A549 (cell line): ENCODE measurements at regions not wholly inside any gene's neighbourhood (a gene's known extent, or its start where the extent isn't known, plus 50 kb on each side); places are given as distances from the start of the nearest gene placed in this dataset.
A peak's percentile ranks its signal among the peaks of the same experiment; 100 is the strongest.

Experiments
- ATAC-seq, 2 experiments: fragments of 200-7000 bp in 1 of 2; fragments of >200 bp in 1 of 2; cut with Nextera tagmentation in 1 of 2; cut with Tn5 transposase in 1 of 2; 3 replicates each; pipeline versions ENCODE4 v1.8.0 to v1.9.1; 2018 to 2020; ENCODE audit warnings: mild to moderate bottlenecking in 1 of 2, moderate library complexity in 1 of 2
- CTCF ChIA-PET: fragments of 300-600 bp; sonication (Branson Sonifier 250); formaldehyde crosslinking; extraction: SDS; loops from one replicate; lab custom pipeline; 2021; ENCODE audit warnings: antibody characterized with exemption, inconsistent platforms; lab: Yijun Ruan, JAX
- POLR2A ChIA-PET: fragments of 350-600 bp; formaldehyde crosslinking; extraction: SDS; loops from one replicate; lab custom pipeline; 2021; ENCODE audit warnings: antibody characterized with exemption, inconsistent platforms; lab: Yijun Ruan, JAX
- DNase-seq, 2 experiments: peaks; one replicate each; pipeline versions ENCODE4 v3.0.0 to v3.0.0-alpha.2; 2011 to 2016; ENCODE audit warnings: low read depth in 1 of 2, low spot score in 1 of 2
- FAIRE-seq: peaks from 2 replicates; lab custom pipeline; 2011; peaks lifted over from hg19 to GRCh38; lab: Jason Lieb, UNC
- H3K27ac ChIP-seq, 2 experiments: fragments of >200 bp; sonication (Bioruptor Twin); formaldehyde crosslinking; 3 replicates each; pipeline ENCODE4 v1.5.1; 2016 to 2017
- H3K4me1 ChIP-seq: fragments of >200 bp; sonication (Bioruptor Twin); formaldehyde crosslinking; 3 replicates; pipeline ENCODE4 v1.6.1; 2016
- H3K4me2 ChIP-seq: fragments of >200 bp; sonication (Bioruptor Twin); formaldehyde crosslinking; 3 replicates; pipeline ENCODE4 v1.6.1; 2016
- H3K4me3 ChIP-seq: fragments of >200 bp; sonication (Bioruptor Twin); formaldehyde crosslinking; 3 replicates; pipeline ENCODE4 v1.5.1; 2016
- H3K9me3 ChIP-seq: fragments of >200 bp; sonication (Bioruptor Twin); formaldehyde crosslinking; 3 replicates; pipeline ENCODE4 v1.6.1; 2016
- CBX2 ChIP-seq: fragments of 200-600 bp; sonication (generic); IDR thresholded peaks from 2 replicates; pipeline ENCODE4 v1.6.1; 2016; ENCODE audit warnings: low read depth, mild to moderate bottlenecking, borderline replicate concordance
- CHD2 ChIP-seq: fragments of 150-350 bp; IDR thresholded peaks from 2 replicates; pipeline ENCODE4 v1.6.1; 2014; ENCODE audit warnings: low read length; ENCODE audit not compliant: partially characterized antibody
- EHF ChIP-seq: fragments of 250-450 bp; sonication (Bioruptor Pico); IDR thresholded peaks from 2 replicates; pipeline ENCODE4 v1.5.0; 2020; ENCODE audit warnings: mild to moderate bottlenecking
- EHMT2 ChIP-seq: fragments of 200-600 bp; sonication (generic); IDR thresholded peaks from 2 replicates; pipeline ENCODE4 v1.6.1; 2016; ENCODE audit warnings: antibody characterized with exemption, low read depth, mild to moderate bottlenecking, moderate library complexity
- EP300 ChIP-seq, 2 experiments: fragments of >200 bp; sonication (Bioruptor Twin); formaldehyde crosslinking; IDR thresholded peaks; 2 replicates in 1 of 2; 3 replicates in 1 of 2; pipeline ENCODE4 v1.6.1; 2016 to 2017
- ESRRA ChIP-seq: fragments of 150-350 bp; IDR thresholded peaks from 2 replicates; pipeline ENCODE4 v1.6.1; 2014; ENCODE audit warnings: mild to moderate bottlenecking, low read length, borderline replicate concordance
- FOSB ChIP-seq: fragments of 250-450 bp; sonication (Bioruptor Pico); IDR thresholded peaks from 2 replicates; pipeline ENCODE4 v1.5.0; 2020; ENCODE audit warnings: mild to moderate bottlenecking, moderate library complexity
- GATA3 ChIP-seq: IDR thresholded peaks from 2 replicates; pipeline ENCODE4 v1.6.1; 2012; ENCODE audit warnings: borderline replicate concordance
- HDAC2 ChIP-seq: fragments of 200-600 bp; sonication (generic); IDR thresholded peaks from 2 replicates; pipeline ENCODE4 v1.6.1; 2016
- HOXA7 ChIP-seq: fragments of 250-450 bp; sonication (Bioruptor Pico); IDR thresholded peaks from 2 replicates; pipeline ENCODE4 v1.5.0; 2020; ENCODE audit warnings: mild to moderate bottlenecking, moderate library complexity
- JUNB ChIP-seq: fragments of >200 bp; sonication (Bioruptor Twin); formaldehyde crosslinking; IDR thresholded peaks from 2 replicates; pipeline ENCODE4 v1.6.1; 2016
- KDM5A ChIP-seq: fragments of 200-600 bp; sonication (generic); IDR thresholded peaks from 2 replicates; pipeline ENCODE4 v1.6.1; 2016; ENCODE audit warnings: antibody characterized with exemption, mild to moderate bottlenecking
- MAFK ChIP-seq: fragments of 450-650 bp; IDR thresholded peaks from 2 replicates; pipeline ENCODE4 v1.6.1; 2014; ENCODE audit not compliant: partially characterized antibody
- MAZ ChIP-seq: fragments of 150-350 bp; IDR thresholded peaks from 2 replicates; pipeline ENCODE4 v1.6.1; 2014; ENCODE audit warnings: antibody characterized with exemption, low read depth, low read length, borderline replicate concordance
- NFE2L2 ChIP-seq: fragments of 150-350 bp; conservative IDR thresholded peaks from 2 replicates; pipeline ENCODE4 v1.6.1; 2014; ENCODE audit warnings: low read length
- NPAS2 ChIP-seq: fragments of 250-450 bp; sonication (Bioruptor Pico); IDR thresholded peaks from 2 replicates; pipeline ENCODE4 v1.8.0; 2022; ENCODE audit warnings: mild to moderate bottlenecking, moderate library complexity, borderline replicate concordance
- NR3C1 ChIP-seq: fragments of >200 bp; sonication (Bioruptor Twin); formaldehyde crosslinking; IDR thresholded peaks from 3 replicates; pipeline ENCODE4 v1.6.1; 2017
- PHF8 ChIP-seq: fragments of 200-600 bp; sonication (generic); IDR thresholded peaks from 2 replicates; pipeline ENCODE4 v1.6.1; 2016; ENCODE audit warnings: low read depth, mild to moderate bottlenecking, antibody characterized with exemption, moderate library complexity, borderline replicate concordance
- RFX5 ChIP-seq: fragments of 450-650 bp; IDR thresholded peaks from 2 replicates; pipeline ENCODE4 v1.7.1; 2014; ENCODE audit warnings: antibody characterized with exemption, mild to moderate bottlenecking, moderate library complexity
- SMC3 ChIP-seq: fragments of >200 bp; sonication (Bioruptor Twin); formaldehyde crosslinking; IDR thresholded peaks from 3 replicates; pipeline ENCODE4 v1.6.1; 2018; ENCODE audit warnings: inconsistent platforms
- SREBF2 ChIP-seq: fragments of 450-650 bp; IDR thresholded peaks from 2 replicates; pipeline ENCODE4 v1.6.1; 2014; ENCODE audit warnings: mild to moderate bottlenecking, moderate library complexity
- TP53 ChIP-seq: fragments of 250-450 bp; sonication (Bioruptor Pico); IDR thresholded peaks from 2 replicates; pipeline ENCODE4 v1.5.0; 2021; ENCODE audit warnings: mild to moderate bottlenecking, moderate library complexity
- ZSCAN20 ChIP-seq: fragments of 250-450 bp; sonication (Bioruptor Pico); IDR thresholded peaks from 2 replicates; pipeline ENCODE4 v1.8.0; 2022; ENCODE audit warnings: mild to moderate bottlenecking, moderate library complexity
- WGBS: methylation state at CpG from one replicate; pipeline ENCODE4 v1.1.6; 2017; ENCODE audit errors: missing lambda C conversion rate; 5-methylcytosine and 5-hydroxymethylcytosine counted together
- TF ChIP-seq, protein P1 (sequence below): fragments of >200 bp; sonication (Bioruptor Twin); formaldehyde crosslinking; IDR thresholded peaks from 3 replicates; pipeline ENCODE4 v1.5.1; 2016
- TF ChIP-seq, protein P2 (sequence below): fragments of 150-350 bp; IDR thresholded peaks from 2 replicates; pipeline ENCODE4 v1.6.1; 2014; ENCODE audit warnings: low read depth, mild to moderate bottlenecking, low read length
- TF ChIP-seq, protein P3 (sequence below): fragments of 250-450 bp; sonication (Bioruptor Pico); IDR thresholded peaks from 2 replicates; pipeline ENCODE4 v1.5.0; 2021; ENCODE audit warnings: mild to moderate bottlenecking, moderate library complexity, borderline replicate concordance
- TF ChIP-seq, protein P4 (sequence below): fragments of 250-450 bp; sonication (Bioruptor Pico); IDR thresholded peaks from 2 replicates; pipeline ENCODE4 v1.5.0; 2020; ENCODE audit warnings: low read depth, mild to moderate bottlenecking, moderate library complexity
- TF ChIP-seq, protein P5 (sequence below): fragments of 450-650 bp; IDR thresholded peaks from 2 replicates; pipeline ENCODE4 v1.6.1; 2014; ENCODE audit warnings: antibody characterized with exemption
- TF ChIP-seq, protein P6 (sequence below): IDR thresholded peaks from 2 replicates; pipeline ENCODE4 v1.6.1; 2012

DNA sequence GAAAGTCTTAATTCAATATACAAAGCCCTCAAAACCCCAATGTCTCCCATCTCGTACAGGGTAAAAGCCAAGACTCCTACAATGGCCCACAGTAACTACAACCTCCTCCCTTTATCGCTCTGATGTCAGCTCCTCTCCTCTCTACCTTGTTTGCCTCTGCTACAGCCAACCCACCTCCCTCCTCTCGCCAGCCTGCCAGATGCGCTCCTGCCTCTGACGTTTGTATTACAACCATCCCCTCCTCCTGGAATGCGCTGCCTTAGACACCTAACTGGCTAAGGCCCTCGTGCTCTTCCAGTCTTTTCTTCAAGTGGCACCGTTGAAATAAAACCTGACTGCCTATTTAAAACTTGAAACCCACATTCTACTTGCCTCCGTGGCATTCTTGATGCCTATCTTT lies 115.3 kb upstream of the MYO3A start:
- ATAC-seq (no peak), DNase-seq (no peak), FAIRE-seq (no peak)
- Histone ChIP-seq H3K4me1 (no peaks in the 10 kb centered on the region), H3K27ac (no peak overlapping the region), H3K4me3 (no peak overlapping the region), H3K4me2 (no peak overlapping the region), H3K9me3 (no peaks in the 10 kb centered on the region)
- WGBS: 40% methylated on average over 9 of the region's 9 CpGs
- ChIA-PET CTCF (interaction anchor here (1.9 kb wide), 1 partner anchor 57 kb away, joined by 6 read pairs; no protein-coding TSS in a partner anchor), POLR2A (no interaction called here)
- TF ChIP-seq NFE2L2: no peak
- TF ChIP-seq RFX5: no peak
- TF ChIP-seq, protein P1, sequence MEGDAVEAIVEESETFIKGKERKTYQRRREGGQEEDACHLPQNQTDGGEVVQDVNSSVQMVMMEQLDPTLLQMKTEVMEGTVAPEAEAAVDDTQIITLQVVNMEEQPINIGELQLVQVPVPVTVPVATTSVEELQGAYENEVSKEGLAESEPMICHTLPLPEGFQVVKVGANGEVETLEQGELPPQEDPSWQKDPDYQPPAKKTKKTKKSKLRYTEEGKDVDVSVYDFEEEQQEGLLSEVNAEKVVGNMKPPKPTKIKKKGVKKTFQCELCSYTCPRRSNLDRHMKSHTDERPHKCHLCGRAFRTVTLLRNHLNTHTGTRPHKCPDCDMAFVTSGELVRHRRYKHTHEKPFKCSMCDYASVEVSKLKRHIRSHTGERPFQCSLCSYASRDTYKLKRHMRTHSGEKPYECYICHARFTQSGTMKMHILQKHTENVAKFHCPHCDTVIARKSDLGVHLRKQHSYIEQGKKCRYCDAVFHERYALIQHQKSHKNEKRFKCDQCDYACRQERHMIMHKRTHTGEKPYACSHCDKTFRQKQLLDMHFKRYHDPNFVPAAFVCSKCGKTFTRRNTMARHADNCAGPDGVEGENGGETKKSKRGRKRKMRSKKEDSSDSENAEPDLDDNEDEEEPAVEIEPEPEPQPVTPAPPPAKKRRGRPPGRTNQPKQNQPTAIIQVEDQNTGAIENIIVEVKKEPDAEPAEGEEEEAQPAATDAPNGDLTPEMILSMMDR: no peak
- TF ChIP-seq TP53 (CRISPR knock-in tag): no peak
- no peak for TF ChIP-seq SREBF2
- TF ChIP-seq NPAS2 (CRISPR knock-in tag): no peak
- TF ChIP-seq, protein P2, sequence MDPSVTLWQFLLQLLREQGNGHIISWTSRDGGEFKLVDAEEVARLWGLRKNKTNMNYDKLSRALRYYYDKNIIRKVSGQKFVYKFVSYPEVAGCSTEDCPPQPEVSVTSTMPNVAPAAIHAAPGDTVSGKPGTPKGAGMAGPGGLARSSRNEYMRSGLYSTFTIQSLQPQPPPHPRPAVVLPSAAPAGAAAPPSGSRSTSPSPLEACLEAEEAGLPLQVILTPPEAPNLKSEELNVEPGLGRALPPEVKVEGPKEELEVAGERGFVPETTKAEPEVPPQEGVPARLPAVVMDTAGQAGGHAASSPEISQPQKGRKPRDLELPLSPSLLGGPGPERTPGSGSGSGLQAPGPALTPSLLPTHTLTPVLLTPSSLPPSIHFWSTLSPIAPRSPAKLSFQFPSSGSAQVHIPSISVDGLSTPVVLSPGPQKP: no peak
- TF ChIP-seq, protein P3, sequence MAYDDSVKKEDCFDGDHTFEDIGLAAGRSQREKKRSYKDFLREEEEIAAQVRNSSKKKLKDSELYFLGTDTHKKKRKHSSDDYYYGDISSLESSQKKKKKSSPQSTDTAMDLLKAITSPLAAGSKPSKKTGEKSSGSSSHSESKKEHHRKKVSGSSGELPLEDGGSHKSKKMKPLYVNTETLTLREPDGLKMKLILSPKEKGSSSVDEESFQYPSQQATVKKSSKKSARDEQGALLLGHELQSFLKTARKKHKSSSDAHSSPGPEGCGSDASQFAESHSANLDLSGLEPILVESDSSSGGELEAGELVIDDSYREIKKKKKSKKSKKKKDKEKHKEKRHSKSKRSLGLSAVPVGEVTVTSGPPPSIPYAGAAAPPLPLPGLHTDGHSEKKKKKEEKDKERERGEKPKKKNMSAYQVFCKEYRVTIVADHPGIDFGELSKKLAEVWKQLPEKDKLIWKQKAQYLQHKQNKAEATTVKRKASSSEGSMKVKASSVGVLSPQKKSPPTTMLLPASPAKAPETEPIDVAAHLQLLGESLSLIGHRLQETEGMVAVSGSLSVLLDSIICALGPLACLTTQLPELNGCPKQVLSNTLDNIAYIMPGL (CRISPR knock-in tag): no peak
- TF ChIP-seq PHF8: no peak
- TF ChIP-seq NR3C1: no peak
- TF ChIP-seq CHD2: no peak
- no peak for TF ChIP-seq KDM5A
- no peak for TF ChIP-seq MAFK
- no peak for TF ChIP-seq MAZ
- TF ChIP-seq SMC3: no peak
- no peak for TF ChIP-seq HDAC2
- TF ChIP-seq JUNB: no peak

DNA sequence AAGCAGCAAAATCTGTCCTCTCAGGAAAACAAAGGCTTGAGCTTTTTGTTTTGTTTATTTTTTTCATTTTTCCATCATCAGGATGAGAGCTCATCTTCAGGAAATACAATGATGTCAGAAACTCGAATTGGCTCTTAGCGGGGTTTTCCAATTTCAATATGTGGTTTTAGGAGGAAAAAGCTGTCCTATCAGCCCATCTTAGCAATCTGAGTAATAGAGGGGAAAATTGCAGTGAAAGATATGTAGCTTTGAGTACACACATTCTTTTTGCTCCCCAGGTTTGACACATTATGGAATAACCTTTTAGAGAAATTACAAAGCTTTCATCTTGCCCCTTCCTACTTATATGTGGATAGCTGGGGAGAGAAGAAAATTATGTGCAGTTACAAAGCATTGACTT lies 113.6 kb upstream of the MYO3A start:
- no peaks in the 10 kb centered on the region for H3K9me3 ChIP-seq
- H3K4me3 ChIP-seq: no peak overlapping the region
- POLR2A ChIA-PET: no interaction called here
- no peak for TF ChIP-seq EHMT2
- TF ChIP-seq, all 56 proteins: peak for 0
- WGBS: 22% methylated on average over 2 of the region's 2 CpGs
- FAIRE-seq (no peak), DNase-seq (no peak), ATAC-seq (no peak)
- Histone ChIP-seq H3K4me1 (no peaks in the 10 kb centered on the region), H3K27ac (no peak overlapping the region), H3K4me2 (no peak overlapping the region; the same call in 1 of the 3 replicates)
- CTCF ChIA-PET: no interaction called here

DNA sequence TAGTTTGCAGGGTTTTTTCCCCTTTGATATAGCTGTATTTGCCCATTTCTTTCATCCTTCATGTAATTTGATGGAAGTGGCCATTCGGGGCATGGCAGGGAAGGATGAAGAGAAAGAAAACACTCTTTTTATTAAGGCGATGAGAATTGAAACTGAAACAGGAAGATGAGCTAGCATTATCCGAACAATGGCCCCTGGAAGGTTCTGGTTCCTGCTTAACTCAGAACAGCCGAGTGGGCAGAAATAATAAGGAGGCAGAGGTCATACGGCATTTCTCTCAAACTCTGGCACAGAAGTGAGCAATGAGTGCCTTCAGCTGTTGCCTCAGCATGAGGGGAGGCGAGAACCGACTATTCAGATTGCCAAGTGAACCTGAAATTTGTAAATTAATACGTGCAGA lies 113.2 kb upstream of the MYO3A start:
- H3K9me3 ChIP-seq: no peaks in the 10 kb centered on the region
- FAIRE-seq (no peak), ATAC-seq (no peak), DNase-seq (no peak)
- H3K4me2 ChIP-seq: peak overlapping the region; percentile 16; the same call in 2 of the 3 replicates
- TF ChIP-seq TP53 (CRISPR knock-in tag): no peak
- TF ChIP-seq EHF (CRISPR knock-in tag): no peak
- TF ChIP-seq, protein P4, sequence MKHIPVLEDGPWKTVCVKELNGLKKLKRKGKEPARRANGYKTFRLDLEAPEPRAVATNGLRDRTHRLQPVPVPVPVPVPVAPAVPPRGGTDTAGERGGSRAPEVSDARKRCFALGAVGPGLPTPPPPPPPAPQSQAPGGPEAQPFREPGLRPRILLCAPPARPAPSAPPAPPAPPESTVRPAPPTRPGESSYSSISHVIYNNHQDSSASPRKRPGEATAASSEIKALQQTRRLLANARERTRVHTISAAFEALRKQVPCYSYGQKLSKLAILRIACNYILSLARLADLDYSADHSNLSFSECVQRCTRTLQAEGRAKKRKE: no peak
- no peak for TF ChIP-seq HOXA7
- TF ChIP-seq CBX2: no peak
- no peak for TF ChIP-seq ESRRA
- no peak for TF ChIP-seq EP300 (IDR thresholded peaks at IDR 0.05)
- TF ChIP-seq GATA3: no peak
- TF ChIP-seq ZSCAN20 (CRISPR knock-in tag): no peak
- TF ChIP-seq FOSB (CRISPR knock-in tag): no peak
- TF ChIP-seq, protein P5, sequence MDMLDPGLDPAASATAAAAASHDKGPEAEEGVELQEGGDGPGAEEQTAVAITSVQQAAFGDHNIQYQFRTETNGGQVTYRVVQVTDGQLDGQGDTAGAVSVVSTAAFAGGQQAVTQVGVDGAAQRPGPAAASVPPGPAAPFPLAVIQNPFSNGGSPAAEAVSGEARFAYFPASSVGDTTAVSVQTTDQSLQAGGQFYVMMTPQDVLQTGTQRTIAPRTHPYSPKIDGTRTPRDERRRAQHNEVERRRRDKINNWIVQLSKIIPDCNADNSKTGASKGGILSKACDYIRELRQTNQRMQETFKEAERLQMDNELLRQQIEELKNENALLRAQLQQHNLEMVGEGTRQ: no peak
- TF ChIP-seq, protein P6, sequence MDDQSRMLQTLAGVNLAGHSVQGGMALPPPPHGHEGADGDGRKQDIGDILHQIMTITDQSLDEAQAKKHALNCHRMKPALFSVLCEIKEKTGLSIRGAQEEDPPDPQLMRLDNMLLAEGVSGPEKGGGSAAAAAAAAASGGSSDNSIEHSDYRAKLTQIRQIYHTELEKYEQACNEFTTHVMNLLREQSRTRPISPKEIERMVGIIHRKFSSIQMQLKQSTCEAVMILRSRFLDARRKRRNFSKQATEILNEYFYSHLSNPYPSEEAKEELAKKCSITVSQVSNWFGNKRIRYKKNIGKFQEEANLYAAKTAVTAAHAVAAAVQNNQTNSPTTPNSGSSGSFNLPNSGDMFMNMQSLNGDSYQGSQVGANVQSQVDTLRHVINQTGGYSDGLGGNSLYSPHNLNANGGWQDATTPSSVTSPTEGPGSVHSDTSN: no peak
- TF ChIP-seq SREBF2: no peak
- TF ChIP-seq PHF8: no peak
- TF ChIP-seq, all 56 proteins: peak for 0
- ChIA-PET POLR2A (no interaction called here), CTCF (no interaction called here)
- Histone ChIP-seq H3K4me1 (no peaks in the 10 kb centered on the region), H3K27ac (no peak overlapping the region), H3K4me3 (no peak overlapping the region)
- 12% methylated on average over 8 of the region's 8 CpGs for WGBS
